H1 (cell line): ENCODE measurements at regions not wholly inside any gene's neighbourhood (a gene's known extent, or its start where the extent isn't known, plus 50 kb on each side); places are given as distances from the start of the nearest gene placed in this dataset.

Experiments used
- ATF2 ChIP-seq: IDR thresholded peaks from 2 replicates; pipeline ENCODE4 v1.6.1; 2012; ENCODE audit warnings: low read length, inconsistent platforms
- CHD2 ChIP-seq: IDR thresholded peaks from 2 replicates; pipeline ENCODE4 v1.6.1; 2012; ENCODE audit warnings: low read length, improper control_type of control experiment
- CREB1 ChIP-seq: IDR thresholded peaks from 2 replicates; pipeline ENCODE4 v1.6.1; 2012; ENCODE audit warnings: inconsistent platforms
- CTCF ChIP-seq, 3 experiments: IDR thresholded peaks; 1 replicate in 2 of 3; 2 replicates in 1 of 3; pipeline versions ENCODE4 v1.5.1 to v1.6.1; 2011; ENCODE audit warnings: low read length in 3 of 3, mild to moderate bottlenecking in 3 of 3, inconsistent platforms in 2 of 3, low read depth in 1 of 3, moderate library complexity in 1 of 3; ENCODE audit not compliant: insufficient read depth in 1 of 3; ENCODE audit errors: control extremely low read depth in 1 of 3
- HDAC2 ChIP-seq, 2 experiments: fragments of 300-600 bp in 1 of 2; sonication (generic) in 1 of 2; IDR thresholded peaks; 2 replicates each; pipeline ENCODE4 v1.6.1; 2011 to 2012; ENCODE audit warnings: low read depth in 2 of 2, low read length in 2 of 2, mild to moderate bottlenecking in 2 of 2, moderate library complexity in 2 of 2, borderline replicate concordance in 1 of 2, inconsistent platforms in 1 of 2
- JUN ChIP-seq: IDR thresholded peaks from 2 replicates; pipeline ENCODE4 v1.6.1; 2011; ENCODE audit warnings: low read depth, mild to moderate bottlenecking, improper control_type of control experiment, low read length
- JUND ChIP-seq: IDR thresholded peaks from 2 replicates; pipeline ENCODE4 v1.6.1; 2011; ENCODE audit warnings: mild to moderate bottlenecking, improper control_type of control experiment, low read length
- NRF1 ChIP-seq: IDR thresholded peaks from 2 replicates; pipeline ENCODE4 v1.6.1; 2011; ENCODE audit warnings: mild to moderate bottlenecking, low read depth, low read length, improper control_type of control experiment
- SIN3A ChIP-seq, 2 experiments: IDR thresholded peaks in 1 of 2; conservative IDR thresholded peaks in 1 of 2; 2 replicates each; pipeline ENCODE4 v1.6.1; 2011 to 2012; ENCODE audit warnings: low read length in 2 of 2, improper control_type of control experiment in 1 of 2, low read depth in 1 of 2, mild to moderate bottlenecking in 1 of 2
- SP1 ChIP-seq: IDR thresholded peaks from 2 replicates; pipeline ENCODE4 v1.6.1; 2011; ENCODE audit warnings: low read depth, low read length
- SP4 ChIP-seq: IDR thresholded peaks from 2 replicates; pipeline ENCODE4 v1.6.1; 2012; ENCODE audit warnings: low read length, inconsistent platforms
- TAF1 ChIP-seq: IDR thresholded peaks from 2 replicates; pipeline ENCODE4 v1.6.1; 2011; ENCODE audit warnings: mild to moderate bottlenecking, low read depth, low read length

- no peak for TF ChIP-seq JUN
- no peak for TF ChIP-seq JUND
- TF ChIP-seq SP4, result no peak
- TF ChIP-seq HDAC2 (IDR thresholded peaks at IDR 0.05; ENCODE audit: borderline replicate concordance in 1 of 2, low read depth in 2 of 2, low read length in 2 of 2), result no peak
- TF ChIP-seq NRF1, result no peak
- TF ChIP-seq TAF1, result no peak
- no peak for TF ChIP-seq CREB1
- TF ChIP-seq SIN3A (conservative IDR thresholded peaks at IDR 0.05 in 1 of 2, IDR thresholded peaks at IDR 0.05 in 1 of 2; ENCODE audit: low read depth in 1 of 2, low read length in 2 of 2), result no peak
- no peak for TF ChIP-seq CTCF (IDR thresholded peaks at IDR 0.05; ENCODE audit: control extremely low read depth in 1 of 3, insufficient read depth in 1 of 3, low read depth in 1 of 3, low read length in 3 of 3)
- TF ChIP-seq ATF2, result no peak
- TF ChIP-seq SP1, result no peak
- no peak for TF ChIP-seq CHD2
These were observed 207.6 kb upstream of the SMIM21 start for GRCh38 chr18:75635096-75635495.
